Prostate gland (tissue), 1 donor: ENCODE measurements at regions not wholly inside any gene's neighbourhood (a gene's known extent, or its start where the extent isn't known, plus 50 kb on each side); places are given as distances from the start of the nearest gene placed in this dataset.

Experiments
- POLR2A ChIP-seq: fragments of 450-650 bp; IDR thresholded peaks from one replicate; pipeline ENCODE4 v1.6.1; 2016; ENCODE audit warnings: antibody characterized with exemption, mild to moderate bottlenecking
- POLR2AphosphoS5 ChIP-seq: sonication (generic); formaldehyde crosslinking; IDR thresholded peaks from one replicate; pipeline ENCODE4 v1.6.1; 2017; ENCODE audit warnings: antibody characterized with exemption

DNA sequence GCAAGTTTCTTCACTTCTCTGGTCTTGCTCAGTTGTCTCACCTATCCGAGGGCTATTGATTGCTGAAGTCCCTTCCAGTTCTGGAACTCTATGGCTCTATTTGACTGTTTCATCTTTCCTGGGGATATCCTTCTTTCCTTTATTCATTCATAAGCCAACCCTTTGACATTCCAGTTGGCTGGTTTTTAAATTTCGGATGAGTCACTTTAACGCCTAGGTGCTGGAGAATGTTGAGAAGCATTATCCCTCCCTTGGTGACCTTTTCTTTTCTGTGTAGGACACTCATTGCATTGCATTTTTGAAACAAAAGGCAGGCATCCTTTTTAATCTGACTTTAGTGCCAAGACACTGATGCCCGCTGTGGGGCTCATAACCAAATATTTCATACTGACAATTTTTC, 307.1 kb downstream of the TSN start:
- TF ChIP-seq POLR2AphosphoS5 (no peak), POLR2A (no peak)
